ENCODE measurements at regions not wholly inside any gene's neighbourhood (a gene's known extent, or its start where the extent isn't known, plus 50 kb on each side); places are given as distances from the start of the nearest gene placed in this dataset.

DNA sequence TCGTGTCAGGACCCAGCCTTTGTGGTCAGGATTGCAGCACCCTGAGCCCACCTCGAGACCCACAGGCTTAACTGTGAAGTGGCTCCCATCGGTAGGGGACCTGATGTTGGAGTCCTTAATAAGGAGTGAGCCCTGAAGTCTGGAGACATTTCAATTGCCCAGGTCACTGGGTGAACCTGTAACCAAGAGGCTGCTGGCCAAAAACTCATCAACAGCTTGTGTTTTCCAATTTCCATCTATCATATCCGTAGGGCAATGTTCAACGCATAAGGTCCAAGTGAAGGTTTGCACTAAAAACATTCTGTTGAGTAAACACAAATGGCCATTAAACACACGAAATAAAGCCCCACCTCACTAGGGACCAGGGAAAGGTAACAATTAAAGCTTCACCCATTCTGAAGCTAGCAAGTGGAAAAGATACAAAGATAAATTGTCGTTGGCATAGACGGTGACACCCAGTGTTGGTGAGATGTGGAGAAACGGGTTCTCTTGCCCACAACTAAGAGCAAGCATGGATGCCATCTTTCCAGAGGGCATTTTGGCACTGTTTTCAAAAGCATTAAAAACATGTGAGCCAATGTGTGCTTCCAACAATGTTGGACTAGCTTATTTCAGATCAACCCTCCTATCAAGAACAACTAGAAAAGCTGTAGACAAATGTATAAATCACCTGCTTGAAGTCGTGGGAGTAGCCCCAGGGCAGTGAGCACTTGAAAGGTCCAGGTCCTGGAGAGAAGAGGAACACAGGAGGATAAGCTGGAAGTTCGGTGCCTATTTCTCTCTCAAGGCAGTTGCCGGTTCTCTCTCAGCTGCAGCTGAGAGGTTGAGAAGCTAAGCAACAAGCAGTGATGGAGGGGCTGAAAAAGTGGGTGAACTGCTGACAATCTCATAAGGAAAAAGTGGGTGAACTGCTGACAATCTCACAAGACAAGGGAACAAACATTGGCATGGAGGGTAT is 56.3 kb upstream of the PCSK6 start:
- TF ChIP-seq EZH2phosphoT487 (IDR thresholded peaks at IDR 0.05; ENCODE audit: borderline replicate concordance, low read length) = no peak
- TF ChIP-seq, protein P1, sequence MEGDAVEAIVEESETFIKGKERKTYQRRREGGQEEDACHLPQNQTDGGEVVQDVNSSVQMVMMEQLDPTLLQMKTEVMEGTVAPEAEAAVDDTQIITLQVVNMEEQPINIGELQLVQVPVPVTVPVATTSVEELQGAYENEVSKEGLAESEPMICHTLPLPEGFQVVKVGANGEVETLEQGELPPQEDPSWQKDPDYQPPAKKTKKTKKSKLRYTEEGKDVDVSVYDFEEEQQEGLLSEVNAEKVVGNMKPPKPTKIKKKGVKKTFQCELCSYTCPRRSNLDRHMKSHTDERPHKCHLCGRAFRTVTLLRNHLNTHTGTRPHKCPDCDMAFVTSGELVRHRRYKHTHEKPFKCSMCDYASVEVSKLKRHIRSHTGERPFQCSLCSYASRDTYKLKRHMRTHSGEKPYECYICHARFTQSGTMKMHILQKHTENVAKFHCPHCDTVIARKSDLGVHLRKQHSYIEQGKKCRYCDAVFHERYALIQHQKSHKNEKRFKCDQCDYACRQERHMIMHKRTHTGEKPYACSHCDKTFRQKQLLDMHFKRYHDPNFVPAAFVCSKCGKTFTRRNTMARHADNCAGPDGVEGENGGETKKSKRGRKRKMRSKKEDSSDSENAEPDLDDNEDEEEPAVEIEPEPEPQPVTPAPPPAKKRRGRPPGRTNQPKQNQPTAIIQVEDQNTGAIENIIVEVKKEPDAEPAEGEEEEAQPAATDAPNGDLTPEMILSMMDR (IDR thresholded peaks at IDR 0.05; ENCODE audit: low read depth, low read length, poor library complexity, severe bottlenecking) = no peak

Measured in DOHH2 (cell line).